GM21529 (cell line): ENCODE measurements at regions not wholly inside any gene's neighbourhood (a gene's known extent, or its start where the extent isn't known, plus 50 kb on each side); places are given as distances from the start of the nearest gene placed in this dataset.
A peak's percentile ranks its signal among the peaks of the same experiment; 100 is the strongest.
"Not testable (repeated sequence)": the region's sequence is repeated elsewhere in the genome, so short reads cannot be mapped to it uniquely, and the experiment has no call there.

Experiments
- ATAC-seq: cut with Tn5 transposase; IDR thresholded peaks from one replicate; pipeline ENCODE4 v1.9.1; 2021; ENCODE audit not compliant: unreplicated experiment

GRCh38 chr21:35547946-35548774, 499.1 kb upstream of the RUNX1 start:
- no peak for ATAC-seq

GRCh38 chr21:35543746-35544145, 494.6 kb upstream of the RUNX1 start:
- no peak for ATAC-seq

GRCh38 chr21:35540950-35541638, 492.0 kb upstream of the RUNX1 start:
- no peak for ATAC-seq

- ATAC-seq: no peak
These were observed 489.3 kb upstream of the RUNX1 start for GRCh38 chr21:35538386-35538785.

GRCh38 chr21:35537604-35538003, 488.5 kb upstream of the RUNX1 start:
- no peak for ATAC-seq

GRCh38 chr21:35533893-35534292, 484.8 kb upstream of the RUNX1 start:
- ATAC-seq: no peak

GRCh38 chr21:35530766-35531165, 481.7 kb upstream of the RUNX1 start:
- no peak for ATAC-seq

- peak; percentile 58 for ATAC-seq
These were observed 480.2 kb upstream of the RUNX1 start for GRCh38 chr21:35529171-35529863.

- ATAC-seq: peak; percentile 50
These were observed 479.3 kb upstream of the RUNX1 start for GRCh38 chr21:35528116-35529042.

- no peak for ATAC-seq
These were observed 478.3 kb upstream of the RUNX1 start for GRCh38 chr21:35527358-35527757.

- ATAC-seq: no peak
These were observed 476.3 kb upstream of the RUNX1 start for GRCh38 chr21:35525443-35525842.

GRCh38 chr21:35521852-35522505, 472.9 kb upstream of the RUNX1 start:
- no peak for ATAC-seq

GRCh38 chr21:35521293-35521692, 472.2 kb upstream of the RUNX1 start:
- no peak for ATAC-seq

- ATAC-seq: no peak
These were observed 471.8 kb upstream of the RUNX1 start for GRCh38 chr21:35520856-35521255.

- no peak for ATAC-seq
These were observed 471.2 kb upstream of the RUNX1 start for GRCh38 chr21:35520302-35520701.

GRCh38 chr21:35517865-35518264, 468.8 kb upstream of the RUNX1 start:
- ATAC-seq: no peak

GRCh38 chr21:35516292-35516691, 467.2 kb upstream of the RUNX1 start:
- ATAC-seq: not testable (repeated sequence)

GRCh38 chr21:35512346-35512745, 463.2 kb upstream of the RUNX1 start:
- no peak for ATAC-seq

GRCh38 chr21:35511696-35512162, 462.6 kb upstream of the RUNX1 start:
- ATAC-seq: no peak
